HEK293T (cell line): ENCODE measurements at regions not wholly inside any gene's neighbourhood (a gene's known extent, or its start where the extent isn't known, plus 50 kb on each side); places are given as distances from the start of the nearest gene placed in this dataset.

Source experiments
- ARNT ChIP-seq: fragments of 450-650 bp; IDR thresholded peaks from 2 replicates; pipeline ENCODE4 v1.6.1; 2017; ENCODE audit warnings: mild to moderate bottlenecking
- BHLHE40 ChIP-seq: fragments of 450-650 bp; IDR thresholded peaks from 2 replicates; pipeline ENCODE4 v1.6.1; 2016; ENCODE audit warnings: mild to moderate bottlenecking, moderate library complexity, borderline replicate concordance
- CTBP1 ChIP-seq: fragments of 450-650 bp; IDR thresholded peaks from 2 replicates; pipeline ENCODE4 v1.6.1; 2016; ENCODE audit warnings: borderline replicate concordance
- ELF4 ChIP-seq: fragments of 450-650 bp; IDR thresholded peaks from 2 replicates; pipeline ENCODE4 v1.6.1; 2017; ENCODE audit warnings: antibody characterized with exemption
- FOXA1 ChIP-seq: fragments of 450-650 bp; IDR thresholded peaks from 2 replicates; pipeline ENCODE4 v1.6.1; 2016; ENCODE audit warnings: mild to moderate bottlenecking
- FOXK2 ChIP-seq: fragments of 450-650 bp; IDR thresholded peaks from 2 replicates; pipeline ENCODE4 v1.6.1; 2016; ENCODE audit warnings: mild to moderate bottlenecking
- FOXM1 ChIP-seq: fragments of 450-650 bp; IDR thresholded peaks from 2 replicates; pipeline ENCODE4 v1.6.1; 2017; ENCODE audit warnings: mild to moderate bottlenecking, borderline replicate concordance
- HDGF ChIP-seq: fragments of 450-650 bp; IDR thresholded peaks from 2 replicates; pipeline ENCODE4 v1.6.1; 2017; ENCODE audit warnings: antibody characterized with exemption, borderline replicate concordance
- L3MBTL2 ChIP-seq: fragments of 450-650 bp; conservative IDR thresholded peaks from 2 replicates; pipeline ENCODE4 v1.6.1; 2016; ENCODE audit warnings: mild to moderate bottlenecking
- LEF1 ChIP-seq: fragments of 450-650 bp; IDR thresholded peaks from 2 replicates; pipeline ENCODE4 v1.6.1; 2017; ENCODE audit warnings: mild to moderate bottlenecking, borderline replicate concordance
- NFRKB ChIP-seq: fragments of 450-650 bp; IDR thresholded peaks from 2 replicates; pipeline ENCODE4 v1.6.1; 2016; ENCODE audit warnings: mild to moderate bottlenecking, moderate library complexity
- SP1 ChIP-seq: fragments of 450-650 bp; IDR thresholded peaks from 2 replicates; pipeline ENCODE4 v1.6.1; 2017
- SUZ12 ChIP-seq: fragments of 450-650 bp; IDR thresholded peaks from 2 replicates; pipeline ENCODE4 v1.6.1; 2016; ENCODE audit warnings: mild to moderate bottlenecking
- TARDBP ChIP-seq: fragments of 450-650 bp; IDR thresholded peaks from 2 replicates; pipeline ENCODE4 v1.6.1; 2016

GRCh38 chr22:48885919-48886305 lies 941.8 kb downstream of the BRD1 start:
- TF ChIP-seq SP1 (no peak), FOXM1 (no peak), FOXA1 (no peak), LEF1 (no peak), TARDBP (no peak), ELF4 (no peak), NFRKB (no peak), ARNT (no peak), BHLHE40 (no peak), CTBP1 (no peak), FOXK2 (no peak), SUZ12 (no peak), HDGF (no peak), L3MBTL2 (no peak)
